H1 (cell line): ENCODE measurements at regions not wholly inside any gene's neighbourhood (a gene's known extent, or its start where the extent isn't known, plus 50 kb on each side); places are given as distances from the start of the nearest gene placed in this dataset.

ENCODE experiments used
- ASH2L ChIP-seq: fragments of 200-600, 300-600 bp; sonication (generic); IDR thresholded peaks from one replicate; pipeline ENCODE4 v1.7.1; 2017; ENCODE audit warnings: low read length
- BRCA1 ChIP-seq: IDR thresholded peaks from 2 replicates; pipeline ENCODE4 v1.6.1; 2012; ENCODE audit warnings: low read depth, low read length, improper control_type of control experiment
- RAD21 ChIP-seq, 2 experiments: IDR thresholded peaks in 1 of 2; conservative IDR thresholded peaks in 1 of 2; 2 replicates each; pipeline ENCODE4 v1.6.1; 2011; ENCODE audit warnings: low read depth in 2 of 2, low read length in 2 of 2, improper control_type of control experiment in 1 of 2, inconsistent platforms in 1 of 2, mild to moderate bottlenecking in 1 of 2, moderate library complexity in 1 of 2
- RFX5 ChIP-seq: IDR thresholded peaks from 2 replicates; pipeline ENCODE4 v1.6.1; 2011; ENCODE audit warnings: low read depth, low read length, improper control_type of control experiment, borderline replicate concordance
- SP1 ChIP-seq: IDR thresholded peaks from 2 replicates; pipeline ENCODE4 v1.6.1; 2011; ENCODE audit warnings: low read depth, low read length
- TF ChIP-seq, protein P1 (sequence below): fragments of 300-600 bp; sonication (generic); IDR thresholded peaks from 2 replicates; pipeline ENCODE4 v1.7.1; 2012; ENCODE audit warnings: low read length, moderate library complexity, mild to moderate bottlenecking, inconsistent platforms; ENCODE audit not compliant: insufficient replicate concordance

DNA sequence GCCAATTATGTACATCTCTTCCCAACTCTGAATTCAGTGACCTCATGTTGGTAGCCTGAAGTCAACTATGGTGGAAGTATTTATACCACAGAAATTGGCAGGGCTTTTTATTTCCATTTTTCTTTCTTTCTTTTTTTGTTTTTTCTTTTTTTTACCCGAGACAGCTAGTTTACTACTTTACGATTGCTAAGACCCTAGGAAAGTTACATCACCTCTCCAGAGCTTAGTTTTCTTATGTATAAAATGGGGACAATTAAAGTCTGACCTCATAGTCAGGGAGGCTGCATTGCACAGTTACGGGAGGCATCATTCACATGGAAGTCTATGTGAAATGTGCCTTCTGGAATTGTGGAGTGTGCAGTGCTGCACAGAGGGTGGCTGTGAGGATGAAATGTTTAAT is 194.3 kb downstream of the MTX2 start (continued):
- TF ChIP-seq, protein P1, sequence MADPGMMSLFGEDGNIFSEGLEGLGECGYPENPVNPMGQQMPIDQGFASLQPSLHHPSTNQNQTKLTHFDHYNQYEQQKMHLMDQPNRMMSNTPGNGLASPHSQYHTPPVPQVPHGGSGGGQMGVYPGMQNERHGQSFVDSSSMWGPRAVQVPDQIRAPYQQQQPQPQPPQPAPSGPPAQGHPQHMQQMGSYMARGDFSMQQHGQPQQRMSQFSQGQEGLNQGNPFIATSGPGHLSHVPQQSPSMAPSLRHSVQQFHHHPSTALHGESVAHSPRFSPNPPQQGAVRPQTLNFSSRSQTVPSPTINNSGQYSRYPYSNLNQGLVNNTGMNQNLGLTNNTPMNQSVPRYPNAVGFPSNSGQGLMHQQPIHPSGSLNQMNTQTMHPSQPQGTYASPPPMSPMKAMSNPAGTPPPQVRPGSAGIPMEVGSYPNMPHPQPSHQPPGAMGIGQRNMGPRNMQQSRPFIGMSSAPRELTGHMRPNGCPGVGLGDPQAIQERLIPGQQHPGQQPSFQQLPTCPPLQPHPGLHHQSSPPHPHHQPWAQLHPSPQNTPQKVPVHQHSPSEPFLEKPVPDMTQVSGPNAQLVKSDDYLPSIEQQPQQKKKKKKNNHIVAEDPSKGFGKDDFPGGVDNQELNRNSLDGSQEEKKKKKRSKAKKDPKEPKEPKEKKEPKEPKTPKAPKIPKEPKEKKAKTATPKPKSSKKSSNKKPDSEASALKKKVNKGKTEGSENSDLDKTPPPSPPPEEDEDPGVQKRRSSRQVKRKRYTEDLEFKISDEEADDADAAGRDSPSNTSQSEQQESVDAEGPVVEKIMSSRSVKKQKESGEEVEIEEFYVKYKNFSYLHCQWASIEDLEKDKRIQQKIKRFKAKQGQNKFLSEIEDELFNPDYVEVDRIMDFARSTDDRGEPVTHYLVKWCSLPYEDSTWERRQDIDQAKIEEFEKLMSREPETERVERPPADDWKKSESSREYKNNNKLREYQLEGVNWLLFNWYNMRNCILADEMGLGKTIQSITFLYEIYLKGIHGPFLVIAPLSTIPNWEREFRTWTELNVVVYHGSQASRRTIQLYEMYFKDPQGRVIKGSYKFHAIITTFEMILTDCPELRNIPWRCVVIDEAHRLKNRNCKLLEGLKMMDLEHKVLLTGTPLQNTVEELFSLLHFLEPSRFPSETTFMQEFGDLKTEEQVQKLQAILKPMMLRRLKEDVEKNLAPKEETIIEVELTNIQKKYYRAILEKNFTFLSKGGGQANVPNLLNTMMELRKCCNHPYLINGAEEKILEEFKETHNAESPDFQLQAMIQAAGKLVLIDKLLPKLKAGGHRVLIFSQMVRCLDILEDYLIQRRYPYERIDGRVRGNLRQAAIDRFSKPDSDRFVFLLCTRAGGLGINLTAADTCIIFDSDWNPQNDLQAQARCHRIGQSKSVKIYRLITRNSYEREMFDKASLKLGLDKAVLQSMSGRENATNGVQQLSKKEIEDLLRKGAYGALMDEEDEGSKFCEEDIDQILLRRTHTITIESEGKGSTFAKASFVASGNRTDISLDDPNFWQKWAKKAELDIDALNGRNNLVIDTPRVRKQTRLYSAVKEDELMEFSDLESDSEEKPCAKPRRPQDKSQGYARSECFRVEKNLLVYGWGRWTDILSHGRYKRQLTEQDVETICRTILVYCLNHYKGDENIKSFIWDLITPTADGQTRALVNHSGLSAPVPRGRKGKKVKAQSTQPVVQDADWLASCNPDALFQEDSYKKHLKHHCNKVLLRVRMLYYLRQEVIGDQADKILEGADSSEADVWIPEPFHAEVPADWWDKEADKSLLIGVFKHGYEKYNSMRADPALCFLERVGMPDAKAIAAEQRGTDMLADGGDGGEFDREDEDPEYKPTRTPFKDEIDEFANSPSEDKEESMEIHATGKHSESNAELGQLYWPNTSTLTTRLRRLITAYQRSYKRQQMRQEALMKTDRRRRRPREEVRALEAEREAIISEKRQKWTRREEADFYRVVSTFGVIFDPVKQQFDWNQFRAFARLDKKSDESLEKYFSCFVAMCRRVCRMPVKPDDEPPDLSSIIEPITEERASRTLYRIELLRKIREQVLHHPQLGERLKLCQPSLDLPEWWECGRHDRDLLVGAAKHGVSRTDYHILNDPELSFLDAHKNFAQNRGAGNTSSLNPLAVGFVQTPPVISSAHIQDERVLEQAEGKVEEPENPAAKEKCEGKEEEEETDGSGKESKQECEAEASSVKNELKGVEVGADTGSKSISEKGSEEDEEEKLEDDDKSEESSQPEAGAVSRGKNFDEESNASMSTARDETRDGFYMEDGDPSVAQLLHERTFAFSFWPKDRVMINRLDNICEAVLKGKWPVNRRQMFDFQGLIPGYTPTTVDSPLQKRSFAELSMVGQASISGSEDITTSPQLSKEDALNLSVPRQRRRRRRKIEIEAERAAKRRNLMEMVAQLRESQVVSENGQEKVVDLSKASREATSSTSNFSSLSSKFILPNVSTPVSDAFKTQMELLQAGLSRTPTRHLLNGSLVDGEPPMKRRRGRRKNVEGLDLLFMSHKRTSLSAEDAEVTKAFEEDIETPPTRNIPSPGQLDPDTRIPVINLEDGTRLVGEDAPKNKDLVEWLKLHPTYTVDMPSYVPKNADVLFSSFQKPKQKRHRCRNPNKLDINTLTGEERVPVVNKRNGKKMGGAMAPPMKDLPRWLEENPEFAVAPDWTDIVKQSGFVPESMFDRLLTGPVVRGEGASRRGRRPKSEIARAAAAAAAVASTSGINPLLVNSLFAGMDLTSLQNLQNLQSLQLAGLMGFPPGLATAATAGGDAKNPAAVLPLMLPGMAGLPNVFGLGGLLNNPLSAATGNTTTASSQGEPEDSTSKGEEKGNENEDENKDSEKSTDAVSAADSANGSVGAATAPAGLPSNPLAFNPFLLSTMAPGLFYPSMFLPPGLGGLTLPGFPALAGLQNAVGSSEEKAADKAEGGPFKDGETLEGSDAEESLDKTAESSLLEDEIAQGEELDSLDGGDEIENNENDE, result no peak
- TF ChIP-seq RFX5 (no peak), ASH2L (no peak), RAD21 (IDR thresholded peaks at IDR 0.05 in 1 of 2, conservative IDR thresholded peaks at IDR 0.05 in 1 of 2; ENCODE audit: low read depth in 2 of 2, low read length in 2 of 2) (no peak), SP1 (no peak), BRCA1 (no peak)
